NCI-H524 (cell line): ENCODE measurements at regions not wholly inside any gene's neighbourhood (a gene's known extent, or its start where the extent isn't known, plus 50 kb on each side); places are given as distances from the start of the nearest gene placed in this dataset.
"Not testable (repeated sequence)": the region's sequence is repeated elsewhere in the genome, so short reads cannot be mapped to it uniquely, and the experiment has no call there.

Source experiments
- DNase-seq, 2 experiments: peaks; one replicate each; lab custom pipeline; 2025; lab: John Stamatoyannopoulos, UW

- no peak for DNase-seq
Measured at GRCh38 chr7:80082213-80082612, 52.4 kb upstream of the GNAI1 start.

- DNase-seq = no peak
Measured at GRCh38 chr7:80078886-80079285, 55.7 kb upstream of the GNAI1 start.

- DNase-seq = no peak
Measured at GRCh38 chr7:80078159-80078731, 56.4 kb upstream of the GNAI1 start.

- no peak for DNase-seq
Measured at GRCh38 chr7:80070391-80070790, 64.2 kb upstream of the GNAI1 start.

GRCh38 chr7:80066639-80067038, 68.0 kb upstream of the GNAI1 start:
- no peak for DNase-seq

- no peak for DNase-seq
Measured at GRCh38 chr7:80063834-80064233, 70.8 kb upstream of the GNAI1 start.

- peak in 1 of 2 experiments; percentile 69 for DNase-seq
Measured at GRCh38 chr7:80060218-80060806, 74.3 kb upstream of the GNAI1 start.

GRCh38 chr7:80057488-80057887, 77.1 kb upstream of the GNAI1 start:
- DNase-seq = no peak

- DNase-seq = no peak
Measured at GRCh38 chr7:80054356-80054755, 80.3 kb upstream of the GNAI1 start.

GRCh38 chr7:80053124-80053523, 81.5 kb upstream of the GNAI1 start:
- no peak for DNase-seq

- peak in 1 of 2 experiments; percentile 15 for DNase-seq
Measured at GRCh38 chr7:80047856-80048459, 86.7 kb upstream of the GNAI1 start.

GRCh38 chr7:80047032-80047431, 87.6 kb upstream of the GNAI1 start:
- peak; percentile 35 to 60 for DNase-seq

GRCh38 chr7:80044796-80045195, 89.8 kb upstream of the GNAI1 start:
- DNase-seq = no peak

GRCh38 chr7:80040752-80041151, 93.9 kb upstream of the GNAI1 start:
- no peak for DNase-seq

GRCh38 chr7:80040335-80040734, 94.3 kb upstream of the GNAI1 start:
- DNase-seq = no peak

GRCh38 chr7:80039251-80039884, 95.3 kb upstream of the GNAI1 start:
- DNase-seq = no peak

- no peak for DNase-seq
Measured at GRCh38 chr7:80037689-80038088, 96.9 kb upstream of the GNAI1 start.

GRCh38 chr7:80036107-80036506, 98.5 kb upstream of the GNAI1 start:
- DNase-seq = no peak

GRCh38 chr7:80028717-80029116, 105.9 kb upstream of the GNAI1 start:
- DNase-seq = no peak

GRCh38 chr7:80027611-80028173, 106.9 kb upstream of the GNAI1 start:
- no peak for DNase-seq

GRCh38 chr7:80026766-80027165, 107.9 kb upstream of the GNAI1 start:
- DNase-seq = no peak

- not testable (repeated sequence) for DNase-seq
Measured at GRCh38 chr7:80020277-80020676, 114.4 kb upstream of the GNAI1 start.

- DNase-seq = not testable (repeated sequence)
Measured at GRCh38 chr7:80019809-80020207, 114.8 kb upstream of the GNAI1 start.
